ENCODE measurements at regions not wholly inside any gene's neighbourhood (a gene's known extent, or its start where the extent isn't known, plus 50 kb on each side); places are given as distances from the start of the nearest gene placed in this dataset.

- Histone ChIP-seq H3K27me3 (ENCODE audit: insufficient read depth in 3 of 3, low read length in 2 of 3) (peaks cover 0 to 2% (median 0%) of the 10 kb centered on the region in 3 donors), H3K4me3 (no peak overlapping the region), H3K9me3 (no peaks in the 10 kb centered on the region), H3K27ac (no peak overlapping the region), H3K4me1 (peaks cover 3% of the 10 kb centered on the region), H3K36me3 (ENCODE audit: insufficient read depth in 1 of 2, low read depth in 1 of 2) (no peaks in the 10 kb centered on the region)
- TF ChIP-seq CTCF (IDR thresholded peaks at IDR 0.05): no peak
- 46 to 61% (median 49%) methylated on average over 4 of the region's 4 CpGs for WGBS, 3 donors
- DNase-seq (no peak), ATAC-seq (no peak)
- intact Hi-C loops (cut with DNase I): no loop called here
Measured at GRCh38 chr10:78942091-78942501, 126.7 kb upstream of the ZMIZ1 start.

- Histone ChIP-seq H3K27me3 (ENCODE audit: insufficient read depth in 3 of 3, low read length in 2 of 3) (no peaks in the 10 kb centered on the region), H3K9me3 (no peaks in the 10 kb centered on the region), H3K36me3 (ENCODE audit: insufficient read depth in 1 of 2, low read depth in 1 of 2) (no peaks in the 10 kb centered on the region), H3K27ac (no peak overlapping the region), H3K4me1 (no peaks in the 10 kb centered on the region), H3K4me3 (no peak overlapping the region)
- peak; percentile 51 to 67 for DNase-seq
- TF ChIP-seq CTCF (IDR thresholded peaks at IDR 0.05): no peak
- WGBS, 3 donors: 73 to 74% (median 74%) methylated on average over 3 of the region's 3 CpGs
- intact Hi-C loops (cut with DNase I): no loop called here
- peak; percentile 39 to 70 (median 66) for ATAC-seq
Measured at GRCh38 chr10:78944723-78945312, 123.9 kb upstream of the ZMIZ1 start.

GRCh38 chr10:78945838-78946237, 122.9 kb upstream of the ZMIZ1 start:
- H3K4me1 ChIP-seq: no peaks in the 10 kb centered on the region

GRCh38 chr10:78947226-78947625, 121.5 kb upstream of the ZMIZ1 start:
- no peak for ATAC-seq
- no peak overlapping the region for H3K27ac ChIP-seq
- no peak for DNase-seq
- 66 to 77% (median 69%) methylated on average over 6 of the region's 6 CpGs for WGBS, 3 donors
- no peaks in the 10 kb centered on the region for H3K27me3 ChIP-seq (ENCODE audit: insufficient read depth in 3 of 3, low read length in 2 of 3)
- no peaks in the 10 kb centered on the region for H3K9me3 ChIP-seq
- H3K4me1 ChIP-seq: no peaks in the 10 kb centered on the region
- H3K36me3 ChIP-seq (ENCODE audit: insufficient read depth in 1 of 2, low read depth in 1 of 2): no peaks in the 10 kb centered on the region
- no peak for TF ChIP-seq CTCF (IDR thresholded peaks at IDR 0.05)
- intact Hi-C loops (cut with DNase I): no loop called here
- H3K4me3 ChIP-seq: no peak overlapping the region

More at GRCh38 chr10:78945838-78946237, 122.9 kb upstream of the ZMIZ1 start:
- Histone ChIP-seq H3K36me3 (ENCODE audit: insufficient read depth in 1 of 2, low read depth in 1 of 2) (no peaks in the 10 kb centered on the region), H3K4me3 (no peak overlapping the region), H3K27ac (no peak overlapping the region), H3K27me3 (ENCODE audit: insufficient read depth in 3 of 3, low read length in 2 of 3) (no peaks in the 10 kb centered on the region), H3K9me3 (no peaks in the 10 kb centered on the region)
- no peak for ATAC-seq
- intact Hi-C loops (cut with DNase I): no loop called here
- TF ChIP-seq CTCF (IDR thresholded peaks at IDR 0.05): no peak
- no peak for DNase-seq
- WGBS, 3 donors: 83 to 95% (median 86%) methylated on average over 4 of the region's 4 CpGs

GRCh38 chr10:78947733-78948132, 121.0 kb upstream of the ZMIZ1 start:
- no peak for TF ChIP-seq CTCF (IDR thresholded peaks at IDR 0.05)
- Histone ChIP-seq H3K4me1 (no peaks in the 10 kb centered on the region), H3K4me3 (no peak overlapping the region)

More at GRCh38 chr10:78947733-78948132, 121.0 kb upstream of the ZMIZ1 start:
- WGBS, 3 donors: 71 to 80% (median 79%) methylated on average over 2 of the region's 2 CpGs
- DNase-seq: no peak
- no peak for ATAC-seq
- no peaks in the 10 kb centered on the region for H3K36me3 ChIP-seq (ENCODE audit: insufficient read depth in 1 of 2, low read depth in 1 of 2)
- H3K27ac ChIP-seq: no peak overlapping the region
- intact Hi-C loops (cut with DNase I): no loop called here
- H3K27me3 ChIP-seq (ENCODE audit: insufficient read depth in 3 of 3, low read length in 2 of 3): no peaks in the 10 kb centered on the region
- no peaks in the 10 kb centered on the region for H3K9me3 ChIP-seq
